Heart left ventricle (tissue), 16 donors: ENCODE measurements at regions not wholly inside any gene's neighbourhood (a gene's known extent, or its start where the extent isn't known, plus 50 kb on each side); places are given as distances from the start of the nearest gene placed in this dataset.
A peak's percentile ranks its signal among the peaks of the same experiment; 100 is the strongest.

ENCODE experiments used
- ATAC-seq, 4 donors: fragments of 200-7000 bp; cut with Tn5 transposase; one replicate each; pipeline ENCODE4 v1.9.1; 2020 to 2022; ENCODE audit warnings: moderate library complexity in 4 of 4, mild to moderate bottlenecking in 3 of 4, moderate number of reproducible peaks in 1 of 4
- DNase-seq, 5 donors: peaks; one replicate each; pipeline ENCODE4 v3.0.0-alpha.2; 2020
- H3K27ac ChIP-seq, 12 donors: fragments of 200-600 bp; sonication (generic) in 4 of 12; one replicate each; pipeline versions ENCODE4 v1.5.0 to v1.8.0; 2016 to 2022; ENCODE audit warnings: mild to moderate bottlenecking in 2 of 12
- H3K27me3 ChIP-seq, 9 donors: fragments of 200-600 bp; sonication (generic) in 2 of 9; one replicate each; pipeline versions ENCODE4 v1.5.1 to v1.8.0; 2016 to 2022; ENCODE audit warnings: mild to moderate bottlenecking in 3 of 9
- H3K36me3 ChIP-seq, 9 donors: fragments of 200-600 bp; sonication (generic) in 2 of 9; one replicate each; pipeline versions ENCODE4 v1.5.0 to v1.8.0; 2018 to 2022; ENCODE audit warnings: mild to moderate bottlenecking in 2 of 9
- H3K4me1 ChIP-seq, 12 donors: fragments of 200-600 bp; sonication (generic) in 4 of 12; one replicate each; pipeline versions ENCODE4 v1.5.0 to v1.8.0; 2016 to 2022; ENCODE audit warnings: mild to moderate bottlenecking in 3 of 12
- H3K4me3 ChIP-seq, 12 donors: fragments of 200-600 bp; sonication (generic) in 4 of 12; one replicate each; pipeline versions ENCODE4 v1.5.0 to v1.8.0; 2017 to 2022; ENCODE audit warnings: mild to moderate bottlenecking in 9 of 12, moderate library complexity in 4 of 12
- H3K9me3 ChIP-seq, 12 donors: fragments of 200-600 bp; sonication (generic) in 4 of 12; one replicate each; pipeline versions ENCODE4 v1.5.0 to v1.8.0; 2016 to 2022; ENCODE audit warnings: mild to moderate bottlenecking in 1 of 12
- CTCF ChIP-seq, 12 donors: fragments of 200-600 bp; sonication (generic) in 4 of 12; IDR thresholded peaks; one replicate each; pipeline versions ENCODE4 v1.5.0 to v1.8.0; 2018 to 2022; ENCODE audit warnings: antibody characterized with exemption in 12 of 12, mild to moderate bottlenecking in 5 of 12
- POLR2A ChIP-seq, 2 donors: fragments of 450-650 bp; IDR thresholded peaks; one replicate each; pipeline ENCODE4 v1.6.1; 2017; ENCODE audit warnings: antibody characterized with exemption in 2 of 2, mild to moderate bottlenecking in 2 of 2, moderate library complexity in 2 of 2
- WGBS, 4 donors: extraction: QIAGEN DNeasy Blood & Tissue Kit in 2 of 4; methylation state at CpG; one replicate each; pipeline versions ENCODE4 v1.1.5 to v1.1.7; 2013 to 2018; 5-methylcytosine and 5-hydroxymethylcytosine counted together
- intact Hi-C, 10 donors: fragments of 100-400 bp; cut with DNase I; formaldehyde crosslinking; loops; one replicate each; pipeline versions ENCODE4 v1.11.1 to v1.14.2; 2022
- donor health status: ischemic (EF 13 %, LVEDD 7.1; RV severe dilation, severe dysfunction).
- donor health status: healthy with polysubstance abuse.
- donor health status: DM: no; HTN: yes; CAD: no.
- donor health status: DM: no; HTN: no; CAD: no.
- donor health status: ischemic (EF 25% LVEDD 6.9; RV normal size, moderate dysfunction).
- donor health status: ischemic (EF 25% LVEDD 5.7; RV mildly dilated, moderate dysfunction).
- donor health status: healthy.
- donor health status: DM: yes; HTN: yes; CAD: no.
- donor health status: ischemic (EF 35%, LVEDD 5.7; RV mildly dilated, moderate dysfunction).
- donor health status: nonischemic (EF 11% LVEDD 7.7; RV severe dilation, severe dysfunction).
- donor health status: DM: yes; HTN: yes; CAD: no.
- donor health status: PGD.
- donor health status: ischemic (EF 29% LVEDD 5.4; RV normal size, mild dysfunction).
- donor health status: nonischemic (EF 23%, LVEDD 6.1; RV moderate dilation, normal function).

DNA sequence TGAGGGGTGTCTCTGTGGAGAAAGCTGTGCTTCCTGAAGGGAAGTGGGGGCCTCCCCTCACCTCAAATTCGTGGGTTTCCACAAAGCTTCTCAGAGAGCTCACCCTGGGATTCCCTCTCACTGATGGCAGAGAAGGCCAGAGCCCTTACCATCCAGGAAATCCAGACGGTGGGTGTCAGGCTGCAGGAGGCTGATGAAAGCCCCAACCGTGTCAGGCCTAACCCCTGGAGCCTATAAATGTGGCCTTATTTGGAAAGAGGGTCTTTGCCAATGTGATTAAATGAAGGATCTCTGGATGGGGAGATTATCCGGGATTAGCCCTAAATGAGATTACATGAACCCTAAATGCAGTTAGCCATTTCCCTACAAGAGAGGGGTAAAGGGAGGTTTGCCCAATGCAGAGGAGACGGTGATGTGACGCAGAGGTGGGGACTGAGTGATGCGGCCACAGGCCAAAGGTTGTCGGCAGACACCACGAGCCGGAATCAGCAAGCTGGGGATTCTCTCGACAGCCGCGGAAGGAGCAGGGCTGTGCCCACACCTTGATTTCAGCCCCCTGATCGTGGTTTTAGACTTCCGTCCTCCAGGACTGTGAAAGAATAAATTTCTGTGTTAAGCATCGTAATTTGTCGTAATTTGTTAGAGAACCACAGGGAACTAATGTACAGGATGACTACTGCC is 82.6 kb downstream of the TOMM20 start:
- H3K4me1 ChIP-seq = peaks cover 5 to 52% (median 26%) of the 10 kb centered on the region in 12 donors
- intact Hi-C loops = loop anchor here in 5 of 10 donors (5.0 to 10.0 kb wide), 5 partner anchors 34 to 59 kb away; no protein-coding TSS in a partner anchor
- WGBS, 4 donors = 89 to 95% (median 91%) methylated on average over 17 of the region's 17 CpGs

GRCh38 chr1:235045034-235045690 is 83.5 kb downstream of the TOMM20 start:
- TF ChIP-seq CTCF (IDR thresholded peaks at IDR 0.05) (no peak), POLR2A (IDR thresholded peaks at IDR 0.05) (no peak)
- H3K27me3 ChIP-seq = no peaks in the 10 kb centered on the region
- H3K9me3 ChIP-seq = peaks cover 0 to 2% (median 0%) of the 10 kb centered on the region in 12 donors
- no peak overlapping the region for H3K4me3 ChIP-seq
- DNase-seq (no peak), ATAC-seq (no peak)
- no peaks in the 10 kb centered on the region for H3K36me3 ChIP-seq
- H3K4me1 ChIP-seq = peaks cover 5 to 50% (median 21%) of the 10 kb centered on the region in 12 donors
- peak overlapping the region in 1 of 12 donors; percentile 89 for H3K27ac ChIP-seq
- intact Hi-C loops = loop anchor here in 5 of 10 donors (5.0 to 10.0 kb wide), 5 partner anchors 33 to 58 kb away; no protein-coding TSS in a partner anchor
- 92 to 96% (median 94%) methylated on average over 10 of the region's 10 CpGs for WGBS, 4 donors

More for the DNA sequence above, 82.6 kb downstream of the TOMM20 start:
- TF ChIP-seq CTCF (IDR thresholded peaks at IDR 0.05) = no peak
- no peak for TF ChIP-seq POLR2A (IDR thresholded peaks at IDR 0.05)
- DNase-seq = no peak
- Histone ChIP-seq H3K27me3 (no peaks in the 10 kb centered on the region), H3K4me3 (no peak overlapping the region), H3K9me3 (no peaks in the 10 kb centered on the region), H3K27ac (peak overlapping the region in 6 of 12 donors; percentile 85 to 92 (median 89)), H3K36me3 (no peaks in the 10 kb centered on the region)
- ATAC-seq = no peak

DNA sequence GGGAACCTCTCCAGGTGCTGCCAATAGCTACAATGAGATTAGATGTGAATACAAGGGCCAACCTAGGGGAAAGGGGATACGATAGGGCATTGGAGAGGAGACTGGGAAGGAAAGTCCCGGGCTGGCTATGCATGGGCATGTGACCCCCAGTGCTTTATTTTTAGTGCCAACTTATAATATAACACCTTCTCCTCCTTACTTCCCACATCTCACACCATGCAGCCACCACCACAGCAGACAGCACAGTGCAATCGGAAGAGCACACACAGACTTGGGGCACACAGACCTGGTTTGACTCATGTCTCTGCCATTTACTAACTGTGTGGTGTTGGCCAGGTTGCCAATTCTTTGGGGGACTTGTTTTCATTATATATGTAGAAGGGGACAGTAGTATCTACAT is 85.4 kb downstream of the TOMM20 start:
- peaks cover 0 to 18% (median 0%) of the 10 kb centered on the region in 12 donors for H3K9me3 ChIP-seq
- ATAC-seq (no peak), DNase-seq (no peak)
- no peaks in the 10 kb centered on the region for H3K36me3 ChIP-seq
- 83 to 100% (median 85%) methylated on average over 3 of the region's 3 CpGs for WGBS, 4 donors
- no peak for TF ChIP-seq POLR2A (IDR thresholded peaks at IDR 0.05)
- TF ChIP-seq CTCF (IDR thresholded peaks at IDR 0.05) = no peak
- intact Hi-C loops = loop anchor here in 1 of 10 donors (10.0 kb wide), 1 partner anchor 48 kb away; no protein-coding TSS in a partner anchor
- no peak overlapping the region for H3K27ac ChIP-seq
- no peaks in the 10 kb centered on the region for H3K27me3 ChIP-seq
- no peak overlapping the region for H3K4me3 ChIP-seq
- H3K4me1 ChIP-seq = peaks cover 5 to 37% (median 13%) of the 10 kb centered on the region in 12 donors

DNA sequence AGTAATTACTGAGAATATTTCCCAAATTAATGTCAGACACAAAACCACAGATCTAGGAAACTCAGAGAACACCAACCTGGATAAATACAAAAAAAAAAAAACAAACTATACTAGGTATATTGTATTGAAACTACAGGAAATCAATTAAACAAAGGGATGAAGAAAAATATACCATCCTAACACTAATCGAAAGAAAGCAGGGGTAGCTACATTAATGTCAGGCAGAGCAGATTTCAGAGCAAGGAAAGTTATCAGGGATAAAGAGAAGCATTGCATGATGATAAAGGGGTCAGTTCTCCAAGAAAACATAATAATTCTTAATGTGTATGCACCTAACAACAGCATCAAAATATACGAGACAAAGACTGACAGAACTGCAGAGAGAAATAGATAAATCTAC is 89.9 kb downstream of the TOMM20 start:
- Histone ChIP-seq H3K27me3 (no peaks in the 10 kb centered on the region), H3K4me3 (no peak overlapping the region)
- 90 to 94% (median 90%) methylated on average over 2 of the region's 2 CpGs for WGBS, 4 donors

More for the DNA sequence above, 89.9 kb downstream of the TOMM20 start:
- peaks cover 0 to 16% (median 0%) of the 10 kb centered on the region in 12 donors for H3K4me1 ChIP-seq
- no peak for DNase-seq
- H3K27ac ChIP-seq = no peak overlapping the region
- TF ChIP-seq CTCF (IDR thresholded peaks at IDR 0.05) (no peak), POLR2A (IDR thresholded peaks at IDR 0.05) (no peak)
- H3K36me3 ChIP-seq = no peaks in the 10 kb centered on the region
- H3K9me3 ChIP-seq = peaks cover 0 to 20% (median 0%) of the 10 kb centered on the region in 12 donors
- intact Hi-C loops = no loop called here
- ATAC-seq = no peak
